Hematopoietic multipotent progenitor cell (in vitro differentiated cells): ENCODE measurements at regions not wholly inside any gene's neighbourhood (a gene's known extent, or its start where the extent isn't known, plus 50 kb on each side); places are given as distances from the start of the nearest gene placed in this dataset.
A peak's percentile ranks its signal among the peaks of the same experiment; 100 is the strongest.
"Not testable (repeated sequence)": the region's sequence is repeated elsewhere in the genome, so short reads cannot be mapped to it uniquely, and the experiment has no call there.

Source experiments
- DNase-seq, 3 donors: peaks; one replicate each; pipeline ENCODE4 v3.0.0-alpha.2; 2011 to 2015; ENCODE audit warnings: low read depth in 2 of 3, low spot score in 2 of 3

- peak in 1 of 3 donors; percentile 3 for DNase-seq
Observed at GRCh38 chr9:109972026-109972882, 192.3 kb downstream of the PALM2AKAP2 start.

- DNase-seq = no peak
Observed at GRCh38 chr9:109973336-109973735, 193.3 kb downstream of the PALM2AKAP2 start.

GRCh38 chr9:109974143-109974917 is 194.3 kb downstream of the PALM2AKAP2 start:
- peak in 1 of 3 donors; percentile 3 for DNase-seq

- DNase-seq = no peak
Observed at GRCh38 chr9:109974918-109975276, 194.9 kb downstream of the PALM2AKAP2 start.

- no peak for DNase-seq
Observed at GRCh38 chr9:109975574-109976295, 195.7 kb downstream of the PALM2AKAP2 start.

- no peak for DNase-seq
Observed at GRCh38 chr9:109976303-109976702, 196.3 kb downstream of the PALM2AKAP2 start.

- no peak for DNase-seq
Observed at GRCh38 chr9:109977521-109977920, 197.5 kb downstream of the PALM2AKAP2 start.

GRCh38 chr9:109981091-109981490 is 201.1 kb downstream of the PALM2AKAP2 start:
- DNase-seq = no peak

GRCh38 chr9:109986521-109986991 is 206.6 kb downstream of the PALM2AKAP2 start:
- no peak for DNase-seq

GRCh38 chr9:109989296-109989695 is 209.3 kb downstream of the PALM2AKAP2 start:
- no peak for DNase-seq

- no peak for DNase-seq
Observed at GRCh38 chr9:109990541-109990940, 210.5 kb downstream of the PALM2AKAP2 start.

- DNase-seq = no peak
Observed at GRCh38 chr9:109992293-109992692, 212.3 kb downstream of the PALM2AKAP2 start.

GRCh38 chr9:109993250-109993978 is 213.4 kb downstream of the PALM2AKAP2 start:
- DNase-seq = no peak

GRCh38 chr9:109994141-109994540 is 213.8 kb downstream of the C9orf152 start:
- DNase-seq = no peak

GRCh38 chr9:109996936-109997580 is 210.9 kb downstream of the C9orf152 start:
- no peak for DNase-seq

- DNase-seq = no peak
Observed at GRCh38 chr9:109997682-109998081, 210.3 kb downstream of the C9orf152 start.

GRCh38 chr9:110005521-110005920 is 202.4 kb downstream of the C9orf152 start:
- not testable (repeated sequence) for DNase-seq

- DNase-seq = no peak
Observed at GRCh38 chr9:110006657-110007056, 201.3 kb downstream of the C9orf152 start.

- no peak for DNase-seq
Observed at GRCh38 chr9:110007477-110008270, 200.3 kb downstream of the C9orf152 start.
